ENCODE measurements at regions not wholly inside any gene's neighbourhood (a gene's known extent, or its start where the extent isn't known, plus 50 kb on each side); places are given as distances from the start of the nearest gene placed in this dataset.
A peak's percentile ranks its signal among the peaks of the same experiment; 100 is the strongest.

DNA sequence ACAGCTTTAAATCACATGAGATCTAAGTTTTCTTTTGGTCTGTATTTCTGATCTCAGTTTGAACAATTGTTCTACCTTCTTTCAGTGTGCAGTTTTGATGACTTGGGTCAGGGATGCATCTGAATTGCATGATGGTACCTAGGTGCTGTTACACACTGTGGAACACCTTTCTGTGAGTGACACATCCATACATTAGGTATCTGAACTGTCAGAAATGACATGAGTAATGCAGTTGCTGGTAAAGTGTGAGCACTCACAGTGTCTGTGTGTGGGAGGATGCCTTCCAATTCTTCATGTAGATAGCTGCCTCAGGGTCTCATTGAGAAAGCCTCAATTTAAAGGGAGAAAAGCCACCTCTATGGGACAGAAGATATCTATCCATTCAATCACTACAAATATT is 411.9 kb downstream of the PPARGC1A start:
- Histone ChIP-seq H3K36me3 (no peaks in the 10 kb centered on the region), H3K4me3 (ENCODE audit: low read depth, low read length) (no peak overlapping the region), H3K27me3 (no peaks in the 10 kb centered on the region), H3K4me1 (no peaks in the 10 kb centered on the region), H3K9me3 (no peaks in the 10 kb centered on the region; the same call in 1 of the 2 replicates)
- no peak for DNase-seq
- TF ChIP-seq, protein P1, sequence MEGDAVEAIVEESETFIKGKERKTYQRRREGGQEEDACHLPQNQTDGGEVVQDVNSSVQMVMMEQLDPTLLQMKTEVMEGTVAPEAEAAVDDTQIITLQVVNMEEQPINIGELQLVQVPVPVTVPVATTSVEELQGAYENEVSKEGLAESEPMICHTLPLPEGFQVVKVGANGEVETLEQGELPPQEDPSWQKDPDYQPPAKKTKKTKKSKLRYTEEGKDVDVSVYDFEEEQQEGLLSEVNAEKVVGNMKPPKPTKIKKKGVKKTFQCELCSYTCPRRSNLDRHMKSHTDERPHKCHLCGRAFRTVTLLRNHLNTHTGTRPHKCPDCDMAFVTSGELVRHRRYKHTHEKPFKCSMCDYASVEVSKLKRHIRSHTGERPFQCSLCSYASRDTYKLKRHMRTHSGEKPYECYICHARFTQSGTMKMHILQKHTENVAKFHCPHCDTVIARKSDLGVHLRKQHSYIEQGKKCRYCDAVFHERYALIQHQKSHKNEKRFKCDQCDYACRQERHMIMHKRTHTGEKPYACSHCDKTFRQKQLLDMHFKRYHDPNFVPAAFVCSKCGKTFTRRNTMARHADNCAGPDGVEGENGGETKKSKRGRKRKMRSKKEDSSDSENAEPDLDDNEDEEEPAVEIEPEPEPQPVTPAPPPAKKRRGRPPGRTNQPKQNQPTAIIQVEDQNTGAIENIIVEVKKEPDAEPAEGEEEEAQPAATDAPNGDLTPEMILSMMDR (IDR thresholded peaks at IDR 0.05; ENCODE audit: low read depth, low read length), result no peak

DNA sequence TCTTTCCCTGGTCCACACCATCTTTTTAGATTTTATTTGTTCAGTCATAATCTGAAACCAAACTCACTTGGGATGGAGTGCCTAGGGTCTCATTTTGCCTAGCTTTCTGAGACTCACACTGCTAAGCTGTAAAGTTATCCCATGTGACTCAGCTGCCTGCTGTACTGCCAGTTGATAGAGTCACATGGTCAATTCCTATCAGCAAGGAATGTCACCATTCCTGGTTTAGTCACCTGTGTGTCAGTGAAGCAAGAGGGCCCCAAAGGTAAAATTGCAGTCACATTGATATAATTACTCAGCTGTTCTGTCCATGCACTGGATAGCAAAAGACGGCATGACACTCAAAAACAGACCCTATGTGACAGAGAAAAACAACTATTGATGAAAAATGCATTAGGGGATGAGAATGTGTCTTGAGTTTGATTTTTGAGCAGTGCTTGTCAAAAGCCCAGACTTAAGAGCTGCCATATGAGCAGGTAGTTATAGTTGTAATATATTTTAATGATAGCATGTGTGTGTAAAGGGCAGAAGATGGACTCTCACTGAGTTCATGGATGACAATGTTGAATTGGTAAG is 413.2 kb downstream of the PPARGC1A start:
- no peak for DNase-seq
- Histone ChIP-seq H3K9me3 (no peaks in the 10 kb centered on the region; the same call in 1 of the 2 replicates), H3K4me1 (no peaks in the 10 kb centered on the region), H3K27me3 (no peaks in the 10 kb centered on the region), H3K4me3 (ENCODE audit: low read depth, low read length) (no peak overlapping the region), H3K36me3 (no peaks in the 10 kb centered on the region)
- TF ChIP-seq, protein P1 (IDR thresholded peaks at IDR 0.05; ENCODE audit: low read depth, low read length), result no peak

DNA sequence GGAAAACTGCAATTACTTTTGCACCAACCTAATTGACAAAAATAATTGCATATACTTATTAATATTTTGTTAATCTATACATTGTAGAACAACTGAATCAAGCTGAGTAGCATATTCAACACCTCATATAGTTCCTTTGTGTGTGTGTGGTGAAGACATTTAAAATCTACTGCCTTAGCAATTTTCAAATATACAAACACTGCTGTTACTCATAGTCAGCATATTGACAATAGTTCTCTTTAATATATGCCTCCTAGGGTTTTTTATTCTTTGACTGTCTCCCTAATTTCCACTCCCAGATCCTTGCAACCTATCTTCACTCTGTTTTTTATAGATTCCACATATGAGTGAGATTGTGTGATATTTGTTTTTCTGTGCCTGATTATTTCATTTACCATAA is 426.8 kb downstream of the PPARGC1A start:
- H3K36me3 ChIP-seq, result no peaks in the 10 kb centered on the region
- TF ChIP-seq, protein P1 (IDR thresholded peaks at IDR 0.05; ENCODE audit: low read depth, low read length), result no peak

DNA sequence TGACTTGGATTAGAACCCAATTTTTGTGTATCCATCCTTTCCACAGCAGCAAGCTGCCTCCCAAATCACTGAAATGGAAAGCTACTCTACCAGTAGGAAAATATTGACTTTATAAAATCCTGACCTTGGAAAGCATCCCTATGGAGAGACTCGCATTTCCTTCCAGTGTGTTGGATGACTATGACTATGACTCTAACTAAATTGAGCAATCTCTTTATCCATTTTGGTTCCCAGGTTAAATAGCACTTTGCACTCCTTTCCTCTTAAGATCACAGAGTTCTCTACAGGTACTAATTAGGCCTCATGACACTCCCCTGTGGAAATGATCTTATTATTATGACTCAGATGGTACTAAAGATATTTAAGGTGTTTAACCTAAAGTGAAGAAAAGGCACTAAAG is 431.8 kb downstream of the PPARGC1A start:
- H3K36me3 ChIP-seq, result no peaks in the 10 kb centered on the region
- no peaks in the 10 kb centered on the region for H3K4me1 ChIP-seq
- no peak for DNase-seq

More for the DNA sequence above, 426.8 kb downstream of the PPARGC1A start:
- Histone ChIP-seq H3K9me3 (no peaks in the 10 kb centered on the region), H3K4me1 (no peaks in the 10 kb centered on the region), H3K4me3 (ENCODE audit: low read depth, low read length) (no peak overlapping the region), H3K27me3 (no peaks in the 10 kb centered on the region)
- DNase-seq, result no peak

DNA sequence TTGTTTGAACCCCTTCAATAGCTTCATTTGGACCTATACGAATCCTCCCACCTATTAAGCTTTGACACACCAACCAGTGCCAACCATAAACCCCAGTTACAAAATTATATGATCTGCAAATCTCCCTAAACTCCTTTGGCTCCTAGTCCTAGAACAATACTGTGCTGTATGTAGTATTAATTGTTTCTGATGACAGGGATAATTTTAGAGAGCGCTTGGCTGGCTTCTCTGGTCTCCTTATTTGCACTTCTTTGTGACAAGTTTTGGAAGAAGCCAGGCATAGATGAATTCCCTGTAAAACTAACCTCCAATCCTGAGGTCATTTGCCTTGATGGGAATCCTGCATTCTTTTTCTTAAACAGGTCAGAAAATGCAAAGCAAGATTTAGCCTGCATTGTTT is 433.0 kb downstream of the PPARGC1A start:
- Histone ChIP-seq H3K4me3 (ENCODE audit: low read depth, low read length) (no peak overlapping the region), H3K27me3 (no peaks in the 10 kb centered on the region), H3K4me1 (no peaks in the 10 kb centered on the region), H3K36me3 (no peaks in the 10 kb centered on the region), H3K9me3 (peaks cover 3% of the 10 kb centered on the region)
- TF ChIP-seq, protein P1 (IDR thresholded peaks at IDR 0.05; ENCODE audit: low read depth, low read length), result no peak
- no peak for DNase-seq

More for the DNA sequence above, 431.8 kb downstream of the PPARGC1A start:
- Histone ChIP-seq H3K4me3 (ENCODE audit: low read depth, low read length) (no peak overlapping the region), H3K27me3 (no peaks in the 10 kb centered on the region), H3K9me3 (peaks cover 3% of the 10 kb centered on the region)
- TF ChIP-seq, protein P1 (IDR thresholded peaks at IDR 0.05; ENCODE audit: low read depth, low read length), result no peak

DNA sequence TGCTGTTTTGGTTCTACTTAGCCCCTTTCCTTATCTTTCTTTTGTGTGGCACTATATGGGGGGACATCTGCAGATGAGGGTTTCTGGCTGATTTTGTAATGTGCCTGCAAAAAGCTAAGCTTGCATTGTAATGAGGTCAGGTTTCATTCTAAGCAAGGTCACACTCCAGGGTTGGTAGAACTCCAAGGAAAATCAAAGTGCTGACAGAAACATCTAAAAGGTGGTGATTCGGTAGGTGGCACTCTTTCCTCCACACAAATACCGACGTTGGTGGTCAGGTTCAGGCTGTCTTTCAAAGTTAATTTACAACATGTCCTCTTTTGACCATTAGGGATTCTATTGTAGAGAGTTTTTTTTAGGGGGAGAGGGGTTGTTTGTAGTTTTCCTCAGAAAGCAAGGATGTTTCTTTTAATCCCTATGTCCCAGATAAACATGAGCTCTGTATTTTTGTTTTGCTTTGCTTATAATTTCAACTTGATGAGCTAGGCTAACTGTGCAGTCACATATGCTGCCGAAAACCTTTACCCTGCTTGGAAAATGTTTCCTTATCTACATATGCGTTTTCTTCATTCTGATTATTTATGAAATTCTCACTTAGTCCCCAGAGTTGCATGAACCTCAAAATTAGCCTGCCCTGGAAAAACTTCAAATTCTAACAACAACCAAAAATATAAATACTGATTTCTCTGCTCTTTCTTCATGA is 434.2 kb downstream of the PPARGC1A start:
- Histone ChIP-seq H3K27me3 (no peaks in the 10 kb centered on the region), H3K4me3 (ENCODE audit: low read depth, low read length) (no peak overlapping the region), H3K9me3 (peaks cover 3% of the 10 kb centered on the region), H3K36me3 (no peaks in the 10 kb centered on the region), H3K4me1 (no peaks in the 10 kb centered on the region)
- TF ChIP-seq, protein P1 (IDR thresholded peaks at IDR 0.05; ENCODE audit: low read depth, low read length), result peak; percentile 33
- DNase-seq, result no peak

Measured in BE2C (cell line).